ENCODE measurements at regions not wholly inside any gene's neighbourhood (a gene's known extent, or its start where the extent isn't known, plus 50 kb on each side); places are given as distances from the start of the nearest gene placed in this dataset.

- H3K4me3 ChIP-seq (ENCODE audit: low read depth, low read length) = no peak overlapping the region
- H3K9me3 ChIP-seq = no peaks in the 10 kb centered on the region; the same call in none of the 2 replicates
- TF ChIP-seq CTCF (IDR thresholded peaks at IDR 0.05; ENCODE audit: low read depth, low read length) = no peak
- H3K27me3 ChIP-seq = no peaks in the 10 kb centered on the region
- no peak for DNase-seq
- H3K4me1 ChIP-seq = no peaks in the 10 kb centered on the region
- no peaks in the 10 kb centered on the region for H3K36me3 ChIP-seq
Measured at GRCh38 chr6:76472858-76473257, 400.4 kb upstream of the IMPG1 start.

GRCh38 chr6:76466286-76466685, 393.8 kb upstream of the IMPG1 start:
- no peaks in the 10 kb centered on the region for H3K4me1 ChIP-seq
- no peak for TF ChIP-seq CTCF (IDR thresholded peaks at IDR 0.05; ENCODE audit: low read depth, low read length)
- no peak overlapping the region for H3K4me3 ChIP-seq (ENCODE audit: low read depth, low read length)
- DNase-seq = no peak
- H3K36me3 ChIP-seq = no peaks in the 10 kb centered on the region
- no peaks in the 10 kb centered on the region for H3K27me3 ChIP-seq
- H3K9me3 ChIP-seq = no peaks in the 10 kb centered on the region; the same call in 1 of the 2 replicates

- TF ChIP-seq CTCF (IDR thresholded peaks at IDR 0.05; ENCODE audit: low read depth, low read length) = no peak
- Histone ChIP-seq H3K27me3 (no peaks in the 10 kb centered on the region), H3K4me3 (ENCODE audit: low read depth, low read length) (no peak overlapping the region), H3K36me3 (no peaks in the 10 kb centered on the region), H3K4me1 (no peaks in the 10 kb centered on the region), H3K9me3 (no peaks in the 10 kb centered on the region; the same call in 1 of the 2 replicates)
- DNase-seq = no peak
Measured at GRCh38 chr6:76465410-76465809, 392.9 kb upstream of the IMPG1 start.

- no peak for TF ChIP-seq CTCF (IDR thresholded peaks at IDR 0.05; ENCODE audit: low read depth, low read length)
Measured at GRCh38 chr6:76453270-76453669, 380.8 kb upstream of the IMPG1 start.

GRCh38 chr6:76451926-76452709, 379.7 kb upstream of the IMPG1 start:
- TF ChIP-seq CTCF (IDR thresholded peaks at IDR 0.05; ENCODE audit: low read depth, low read length) = no peak
- Histone ChIP-seq H3K36me3 (no peaks in the 10 kb centered on the region), H3K4me1 (no peaks in the 10 kb centered on the region), H3K4me3 (ENCODE audit: low read depth, low read length) (no peak overlapping the region), H3K9me3 (no peaks in the 10 kb centered on the region), H3K27me3 (no peaks in the 10 kb centered on the region)
- DNase-seq = no peak

More at GRCh38 chr6:76453270-76453669, 380.8 kb upstream of the IMPG1 start:
- H3K4me3 ChIP-seq (ENCODE audit: low read depth, low read length) = no peak overlapping the region
- H3K4me1 ChIP-seq = no peaks in the 10 kb centered on the region
- DNase-seq = peak; percentile 5
- no peaks in the 10 kb centered on the region for H3K36me3 ChIP-seq
- no peaks in the 10 kb centered on the region for H3K27me3 ChIP-seq
- no peaks in the 10 kb centered on the region for H3K9me3 ChIP-seq

GRCh38 chr6:76448109-76448508, 375.6 kb upstream of the IMPG1 start:
- H3K4me1 ChIP-seq = no peaks in the 10 kb centered on the region
- DNase-seq = no peak
- no peaks in the 10 kb centered on the region for H3K9me3 ChIP-seq
- no peaks in the 10 kb centered on the region for H3K36me3 ChIP-seq
- TF ChIP-seq CTCF (IDR thresholded peaks at IDR 0.05; ENCODE audit: low read depth, low read length) = no peak
- H3K4me3 ChIP-seq (ENCODE audit: low read depth, low read length) = no peak overlapping the region
- no peaks in the 10 kb centered on the region for H3K27me3 ChIP-seq

Measured in BE2C (cell line).